H1 (cell line): ENCODE measurements at regions not wholly inside any gene's neighbourhood (a gene's known extent, or its start where the extent isn't known, plus 50 kb on each side); places are given as distances from the start of the nearest gene placed in this dataset.

ENCODE experiments used
- CTCF ChIA-PET: fragments of 300-600 bp; sonication (Branson Sonifier 250); formaldehyde crosslinking; loops from one replicate; lab custom pipeline; 2021; ENCODE audit not compliant: partially characterized antibody; lab: Charles Lee
- POLR2A ChIA-PET: fragments of 300-600 bp; sonication (Branson Sonifier 250); formaldehyde crosslinking; loops from one replicate; lab custom pipeline; 2021; ENCODE audit warnings: inconsistent platforms; ENCODE audit not compliant: partially characterized antibody; lab: Charles Lee
- DNase-seq, 2 experiments: peaks; one replicate each; pipeline versions ENCODE4 v3.0.0 to v3.0.0-alpha.2; 2010 to 2022; ENCODE audit warnings: low spot score in 2 of 2, low read depth in 1 of 2, mixed read lengths in 1 of 2
- FAIRE-seq: peaks from 2 replicates; lab custom pipeline; 2011; peaks lifted over from hg19 to GRCh38; lab: Jason Lieb, UNC
- H2AFZ ChIP-seq: 2 replicates; pipeline ENCODE4 v1.8.1; 2012; ENCODE audit warnings: low read length, inconsistent platforms
- H2AK5ac ChIP-seq: 2 replicates; pipeline ENCODE4 v1.6.1; 2013; ENCODE audit warnings: low read depth, low read length
- H2BK120ac ChIP-seq: replicated peaks from 2 replicates; pipeline ENCODE3; 2013; ENCODE audit warnings: low read depth, low read length, inconsistent platforms
- H2BK12ac ChIP-seq: 2 replicates; pipeline ENCODE4 v1.6.1; 2013; ENCODE audit warnings: low read depth, low read length
- H2BK15ac ChIP-seq: 2 replicates; pipeline ENCODE4 v1.6.1; 2013; ENCODE audit warnings: low read length
- H2BK20ac ChIP-seq: 2 replicates; pipeline ENCODE4 v1.6.1; 2013; ENCODE audit warnings: low read length
- H2BK5ac ChIP-seq: 2 replicates; pipeline ENCODE4 v1.6.1; 2013; ENCODE audit warnings: low read depth, low read length
- H3K14ac ChIP-seq: 2 replicates; pipeline ENCODE4 v1.6.1; 2013; ENCODE audit warnings: inconsistent platforms; ENCODE audit not compliant: insufficient read length
- H3K18ac ChIP-seq: 2 replicates; pipeline ENCODE4 v1.6.1; 2013; ENCODE audit warnings: low read length; ENCODE audit errors: extremely low read depth
- H3K23ac ChIP-seq: 2 replicates; pipeline ENCODE4 v1.6.1; 2013; ENCODE audit warnings: inconsistent platforms; ENCODE audit not compliant: insufficient read length
- H3K23me2 ChIP-seq: 2 replicates; pipeline ENCODE4 v1.6.1; 2013; ENCODE audit warnings: low read depth, low read length
- H3K27ac ChIP-seq: 2 replicates; pipeline ENCODE4 v1.6.1; 2011; ENCODE audit warnings: low read depth, low read length, inconsistent platforms
- H3K27me3 ChIP-seq, 4 experiments: replicated peaks in 1 of 4; 1 replicate in 1 of 4; 2 replicates in 3 of 4; pipeline versions ENCODE4 v1.6.1 to v1.8.1; 2011 to 2013; ENCODE audit warnings: low read length in 3 of 4, mild to moderate bottlenecking in 3 of 4, inconsistent platforms in 2 of 4, mixed read lengths in 2 of 4, moderate library complexity in 1 of 4; ENCODE audit not compliant: control insufficient read depth in 3 of 4, insufficient read depth in 3 of 4; ENCODE audit errors: extremely low read depth in 1 of 4
- H3K36me3 ChIP-seq, 4 experiments: 2 replicates each; pipeline versions ENCODE4 v1.6.1 to v1.8.1; 2011 to 2013; ENCODE audit warnings: mild to moderate bottlenecking in 4 of 4, low read length in 3 of 4, moderate library complexity in 2 of 4, control low read depth in 1 of 4, inconsistent platforms in 1 of 4; ENCODE audit not compliant: insufficient read depth in 4 of 4, control insufficient read depth in 2 of 4
- H3K4ac ChIP-seq: replicated peaks from 2 replicates; pipeline ENCODE3; 2013; ENCODE audit warnings: low read length, low read depth, mixed read lengths, inconsistent platforms; ENCODE audit not compliant: insufficient read length
- H3K4me1 ChIP-seq, 4 experiments: replicated peaks in 1 of 4; 1 replicate in 1 of 4; 2 replicates in 3 of 4; pipeline versions ENCODE4 v1.6.1 to v1.8.1; 2011 to 2013; ENCODE audit warnings: low read length in 3 of 4, inconsistent platforms in 2 of 4, mixed read lengths in 1 of 4; ENCODE audit not compliant: insufficient read depth in 4 of 4, control insufficient read depth in 3 of 4
- H3K4me2 ChIP-seq, 2 experiments: 2 replicates each; pipeline versions ENCODE4 v1.6.1 to v1.8.1; 2011 to 2013; ENCODE audit warnings: low read depth in 2 of 2, low read length in 2 of 2, control low read depth in 1 of 2, inconsistent platforms in 1 of 2, mild to moderate bottlenecking in 1 of 2; ENCODE audit not compliant: insufficient read depth in 1 of 2
- H3K4me3 ChIP-seq, 4 experiments: fragments of 200-600, 300-600 bp in 1 of 4; sonication (generic), shearing (Covaris generic), sonication (Bioruptor Twin) in 1 of 4; 2 replicates each; pipeline versions ENCODE4 v1.5.1 to v1.8.1; 2011 to 2016; ENCODE audit warnings: low read length in 4 of 4, low read depth in 3 of 4, control low read depth in 2 of 4, inconsistent platforms in 2 of 4, mild to moderate bottlenecking in 2 of 4, mixed read lengths in 1 of 4, moderate library complexity in 1 of 4; ENCODE audit not compliant: insufficient read depth in 2 of 4; ENCODE audit errors: extremely low read depth in 1 of 4
- H3K56ac ChIP-seq: replicated peaks from 2 replicates; pipeline ENCODE3; 2013; ENCODE audit warnings: low read depth, mild to moderate bottlenecking, mixed read lengths, low read length, inconsistent platforms; ENCODE audit not compliant: insufficient read length
- H3K79me1 ChIP-seq: 2 replicates; pipeline ENCODE4 v1.6.1; 2013; ENCODE audit warnings: low read depth, low read length, control low read depth
- H3K79me2 ChIP-seq, 2 experiments: 2 replicates each; pipeline versions ENCODE4 v1.6.1 to v1.8.1; 2012 to 2013; ENCODE audit warnings: low read length in 2 of 2, mild to moderate bottlenecking in 2 of 2, inconsistent platforms in 1 of 2; ENCODE audit not compliant: insufficient read depth in 2 of 2, control insufficient read depth in 1 of 2
- H3K9ac ChIP-seq, 4 experiments: replicated peaks in 1 of 4; 1 replicate in 1 of 4; 2 replicates in 3 of 4; pipeline versions ENCODE4 v1.6.1 to v1.8.1; 2011 to 2013; ENCODE audit warnings: low read depth in 3 of 4, low read length in 3 of 4, control low read depth in 2 of 4, mild to moderate bottlenecking in 2 of 4, moderate library complexity in 2 of 4, inconsistent platforms in 1 of 4; ENCODE audit errors: extremely low read depth in 1 of 4
- H3K9me3 ChIP-seq, 2 experiments: 2 replicates each; pipeline versions ENCODE4 v1.6.1 to v1.8.1; 2012 to 2013; ENCODE audit warnings: mild to moderate bottlenecking in 2 of 2, moderate library complexity in 2 of 2, control low read depth in 1 of 2, inconsistent platforms in 1 of 2, low read depth in 1 of 2, low read length in 1 of 2, mixed read lengths in 1 of 2; ENCODE audit not compliant: insufficient read depth in 2 of 2
- H4K20me1 ChIP-seq, 2 experiments: replicated peaks in 1 of 2; 2 replicates each; pipeline versions ENCODE3 to v1.8.1; 2011 to 2013; ENCODE audit warnings: inconsistent platforms in 2 of 2, low read length in 2 of 2, mild to moderate bottlenecking in 1 of 2; ENCODE audit not compliant: insufficient read depth in 2 of 2, control insufficient read depth in 1 of 2
- H4K5ac ChIP-seq: 2 replicates; pipeline ENCODE4 v1.6.1; 2013; ENCODE audit warnings: low read length, low read depth, mixed read lengths, inconsistent platforms; ENCODE audit not compliant: insufficient read length
- H4K8ac ChIP-seq: 2 replicates; pipeline ENCODE4 v1.8.0; 2013; ENCODE audit warnings: mild to moderate bottlenecking, moderate library complexity, low read length, inconsistent platforms; ENCODE audit not compliant: insufficient read depth; ENCODE audit errors: extremely low read depth
- H4K91ac ChIP-seq: replicated peaks from 2 replicates; pipeline ENCODE3; 2013; ENCODE audit warnings: low read length, mixed read lengths, inconsistent platforms; ENCODE audit not compliant: insufficient read length
- EGR1 ChIP-seq: IDR thresholded peaks from 2 replicates; pipeline ENCODE4 v1.6.1; 2011; ENCODE audit warnings: low read depth, low read length, borderline replicate concordance
- EP300 ChIP-seq, 2 experiments: IDR thresholded peaks; 1 replicate in 1 of 2; 2 replicates in 1 of 2; pipeline ENCODE4 v1.6.1; 2011 to 2012; ENCODE audit warnings: low read depth in 2 of 2, low read length in 2 of 2, mild to moderate bottlenecking in 2 of 2, borderline replicate concordance in 1 of 2, inconsistent platforms in 1 of 2, moderate library complexity in 1 of 2
- HDAC6 ChIP-seq: IDR thresholded peaks from one replicate; pipeline ENCODE4 v1.7.1; 2012; ENCODE audit warnings: low read depth, mild to moderate bottlenecking, inconsistent platforms, low read length, moderate library complexity
- NRF1 ChIP-seq: IDR thresholded peaks from 2 replicates; pipeline ENCODE4 v1.6.1; 2011; ENCODE audit warnings: mild to moderate bottlenecking, low read depth, low read length, improper control_type of control experiment
- PHF8 ChIP-seq: fragments of 200-600 bp; sonication (generic); conservative IDR thresholded peaks from 2 replicates; pipeline ENCODE4 v1.7.1; 2012; ENCODE audit warnings: low read depth, mild to moderate bottlenecking, inconsistent platforms, low read length, moderate library complexity
- POLR2A ChIP-seq, 2 experiments: IDR thresholded peaks; 1 replicate in 1 of 2; 2 replicates in 1 of 2; pipeline ENCODE4 v1.6.1; 2011; ENCODE audit warnings: low read depth in 2 of 2, low read length in 2 of 2, mild to moderate bottlenecking in 2 of 2; ENCODE audit errors: control extremely low read depth in 1 of 2
- RNF2 ChIP-seq: fragments of 200-900, 300-1000 bp; sonication (generic); IDR thresholded peaks from 2 replicates; pipeline ENCODE4 v1.7.1; 2016; ENCODE audit warnings: borderline replicate concordance, low read depth, mild to moderate bottlenecking, antibody characterized with exemption, low read length; ENCODE audit not compliant: poor library complexity, severe bottlenecking; ENCODE audit errors: missing control alignments
- SIN3A ChIP-seq, 2 experiments: IDR thresholded peaks in 1 of 2; conservative IDR thresholded peaks in 1 of 2; 2 replicates each; pipeline ENCODE4 v1.6.1; 2011 to 2012; ENCODE audit warnings: low read length in 2 of 2, improper control_type of control experiment in 1 of 2, low read depth in 1 of 2, mild to moderate bottlenecking in 1 of 2
- SUZ12 ChIP-seq: fragments of 200-600 bp; sonication (generic); IDR thresholded peaks from 2 replicates; pipeline ENCODE4 v1.6.1; 2012; ENCODE audit warnings: mild to moderate bottlenecking, inconsistent platforms, low read length, moderate library complexity, mixed read lengths
- YY1 ChIP-seq: IDR thresholded peaks from 2 replicates; pipeline ENCODE4 v1.6.1; 2011; ENCODE audit warnings: low read depth, mild to moderate bottlenecking, low read length
- WGBS, 2 experiments: shearing (Covaris generic) in 1 of 2; methylation state at CpG; one replicate each; pipeline versions ENCODE4 v1.1.6 to v1.1.7; 2013 to 2015; ENCODE audit warnings: low lambda C conversion rate in 2 of 2, mixed read lengths in 2 of 2, inconsistent platforms in 1 of 2, low coverage in 1 of 2, missing lambda C conversion rate in 1 of 2; ENCODE audit not compliant: insufficient replicate concordance in 2 of 2, insufficient coverage in 1 of 2, insufficient read length in 1 of 2; ENCODE audit errors: extremely low coverage in 1 of 2, missing lambda C conversion rate in 1 of 2; 5-methylcytosine and 5-hydroxymethylcytosine counted together

DNA sequence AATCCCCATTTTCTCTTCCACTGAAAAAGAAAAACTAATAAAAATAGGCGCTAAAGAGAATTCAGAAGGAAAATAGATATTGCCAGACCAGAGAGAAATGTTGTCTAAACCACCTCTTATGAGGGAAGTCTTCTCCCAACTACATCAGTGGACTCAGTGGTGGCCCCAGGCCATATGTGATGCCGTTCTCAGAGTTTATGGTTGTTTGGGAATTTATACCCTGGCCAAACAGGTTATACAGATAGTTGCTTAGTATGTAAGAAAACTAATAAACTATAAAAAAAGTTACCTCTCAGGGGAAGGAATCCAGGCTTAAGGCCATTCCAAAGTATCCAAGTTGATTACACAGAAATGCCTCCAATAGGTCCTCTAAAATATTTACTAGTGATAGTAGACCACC is 103.4 kb upstream of the RBM19 start:
- no peak overlapping the region for H2BK120ac ChIP-seq
- H3K4me2 ChIP-seq = no peak overlapping the region
- no peaks in the 10 kb centered on the region for H3K79me1 ChIP-seq
- no peak overlapping the region for H2AK5ac ChIP-seq
- no peak overlapping the region for H3K23ac ChIP-seq
- no peaks in the 10 kb centered on the region; a peak in 1 of 7 replicates for H3K4me1 ChIP-seq
- CTCF ChIA-PET = interaction anchor here (0.8 to 1.0 kb wide), 2 partner anchors 28 to 97 kb away, joined by 3 read pairs; no protein-coding TSS in a partner anchor
- 80% methylated on average over 2 of the region's 2 CpGs; no CpG with 5 or more reads in 1 of the 2 experiments for WGBS, 2 experiments
- no peaks in the 10 kb centered on the region for H4K20me1 ChIP-seq
- no peak overlapping the region for H3K14ac ChIP-seq
- no peak overlapping the region for H2BK12ac ChIP-seq
- no peak overlapping the region for H3K56ac ChIP-seq
- no peak overlapping the region for H4K5ac ChIP-seq
- POLR2A ChIA-PET = no interaction called here
- H3K4me3 ChIP-seq = no peak overlapping the region
- no peaks in the 10 kb centered on the region for H3K36me3 ChIP-seq
- DNase-seq = no peak
- no peak for FAIRE-seq
- H2BK20ac ChIP-seq = no peak overlapping the region
- H2BK15ac ChIP-seq = no peak overlapping the region
- H3K27ac ChIP-seq = no peak overlapping the region
- no peak for TF ChIP-seq YY1
- TF ChIP-seq EGR1 = no peak
- no peak for TF ChIP-seq NRF1
- TF ChIP-seq PHF8 = no peak
- no peak for TF ChIP-seq RNF2
- TF ChIP-seq SIN3A (conservative IDR thresholded peaks at IDR 0.05 in 1 of 2, IDR thresholded peaks at IDR 0.05 in 1 of 2; ENCODE audit: low read depth in 1 of 2, low read length in 2 of 2) = no peak
- no peak for TF ChIP-seq SUZ12
- no peak for TF ChIP-seq HDAC6
- TF ChIP-seq EP300 (IDR thresholded peaks at IDR 0.05; ENCODE audit: borderline replicate concordance in 1 of 2, low read depth in 2 of 2, low read length in 2 of 2) = no peak
- no peak for TF ChIP-seq POLR2A (IDR thresholded peaks at IDR 0.05; ENCODE audit: control extremely low read depth in 1 of 2, low read depth in 2 of 2, low read length in 2 of 2)
- peaks cover 0 to 2% (median 0%) of the 10 kb centered on the region in 4 experiments; a peak in 1 of 7 replicates for H3K27me3 ChIP-seq
- no peak overlapping the region for H3K4ac ChIP-seq
- H3K9me3 ChIP-seq = peaks cover 5 to 6% of the 10 kb centered on the region in 2 experiments; a peak in 1 of 4 replicates
- H4K8ac ChIP-seq = no peak overlapping the region
- H3K9ac ChIP-seq = no peak overlapping the region
- H3K18ac ChIP-seq = no peak overlapping the region
- no peaks in the 10 kb centered on the region; the same call in 1 of the 2 replicates for H3K23me2 ChIP-seq
- no peak overlapping the region for H2AFZ ChIP-seq
- no peaks in the 10 kb centered on the region for H3K79me2 ChIP-seq
- no peak overlapping the region for H2BK5ac ChIP-seq
- H4K91ac ChIP-seq = no peak overlapping the region
